GM12874 (cell line): ENCODE measurements at regions not wholly inside any gene's neighbourhood (a gene's known extent, or its start where the extent isn't known, plus 50 kb on each side); places are given as distances from the start of the nearest gene placed in this dataset.

Experiments used
- CTCF ChIP-seq: IDR thresholded peaks from 2 replicates; pipeline ENCODE4 v1.5.1; 2011; ENCODE audit warnings: low read depth, mild to moderate bottlenecking, control low read depth, low read length, moderate library complexity; ENCODE audit not compliant: insufficient read depth

DNA sequence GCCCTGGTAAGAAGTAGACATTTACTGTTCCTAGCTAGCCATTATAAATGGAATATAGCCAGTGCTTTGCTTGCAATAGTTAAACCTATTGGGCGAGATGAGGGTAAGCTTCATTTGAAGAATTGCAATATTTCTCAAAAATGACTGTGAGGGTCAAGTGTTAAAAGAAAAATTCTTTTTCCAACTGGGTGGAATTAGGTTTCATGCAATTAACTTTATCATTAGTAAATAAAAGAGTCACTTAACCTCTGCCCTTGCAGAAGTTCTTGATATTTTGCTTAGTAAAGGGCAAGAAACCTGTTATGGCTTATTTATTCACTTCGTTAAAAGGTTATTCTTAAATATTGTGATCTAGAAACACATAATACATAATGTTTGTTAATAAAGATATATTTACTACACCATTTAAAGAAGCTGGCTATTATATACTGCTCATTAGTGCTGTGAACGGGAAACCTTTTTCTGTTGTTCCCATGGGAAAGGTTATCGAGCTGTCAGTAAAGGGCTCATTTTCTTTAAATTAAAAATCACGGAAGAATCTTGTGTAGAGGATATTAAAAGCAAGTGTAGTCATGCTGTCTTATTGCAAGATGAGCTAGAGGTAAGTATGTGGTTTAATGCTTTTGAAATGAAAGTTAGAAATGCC is 370.5 kb downstream of the CSNK1G3 start:
- no peak for TF ChIP-seq CTCF

DNA sequence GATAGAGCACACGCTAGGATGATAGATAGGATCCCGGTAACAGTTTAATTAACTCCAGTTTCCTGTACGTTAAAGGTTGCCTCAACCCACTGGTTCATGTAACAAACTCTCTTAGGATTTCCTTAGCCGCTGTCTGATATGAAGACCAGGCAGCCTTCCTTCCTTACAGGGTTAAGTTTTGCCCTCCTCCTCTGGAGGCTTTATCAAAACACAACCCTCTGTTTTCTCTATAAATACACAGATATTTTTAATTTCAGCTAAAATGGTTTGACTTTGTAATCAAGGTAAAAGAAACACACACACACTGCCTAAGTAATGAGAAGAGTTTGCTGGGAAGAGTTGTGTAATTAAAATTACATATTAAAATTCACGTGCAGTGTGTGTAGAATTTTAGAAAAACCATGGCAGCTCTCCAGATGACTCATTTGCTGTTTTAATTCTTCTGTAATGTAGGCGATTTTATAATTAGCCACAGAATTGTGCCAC is 369.8 kb downstream of the CSNK1G3 start:
- TF ChIP-seq CTCF: no peak

GRCh38 chr5:123880875-123881274 is 368.9 kb downstream of the CSNK1G3 start:
- TF ChIP-seq CTCF: no peak

GRCh38 chr5:123879071-123879470 is 367.1 kb downstream of the CSNK1G3 start:
- TF ChIP-seq CTCF: no peak

DNA sequence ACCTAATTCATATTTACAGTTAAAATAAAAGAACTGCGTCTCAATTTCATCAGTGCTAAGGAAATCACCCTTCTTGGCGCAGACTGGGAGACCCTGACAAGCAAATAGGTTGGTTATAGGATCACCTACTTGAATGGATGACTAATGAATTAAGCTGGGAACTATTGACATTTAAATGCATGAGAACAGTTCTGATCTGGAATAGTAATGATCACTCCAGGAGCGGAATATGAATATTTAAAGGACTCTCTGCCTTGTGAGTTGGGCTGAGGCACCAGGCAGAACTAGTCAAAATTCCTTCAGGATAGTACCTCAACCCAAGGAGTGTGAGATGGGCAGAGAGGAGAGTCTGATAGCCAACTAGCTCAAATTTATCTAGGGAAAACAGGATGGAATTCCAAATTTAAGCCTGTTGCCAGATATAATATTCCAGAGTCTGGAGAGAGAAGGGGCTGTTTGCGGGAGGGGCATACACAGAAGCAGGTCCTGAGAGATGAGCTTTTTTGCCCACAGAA is 364.4 kb downstream of the CSNK1G3 start:
- TF ChIP-seq CTCF: no peak

- no peak for TF ChIP-seq CTCF
Observed at GRCh38 chr5:123875561-123876275, 363.7 kb downstream of the CSNK1G3 start.

- no peak for TF ChIP-seq CTCF
Observed at GRCh38 chr5:123874600-123875201, 362.7 kb downstream of the CSNK1G3 start.
